ENCODE measurements at regions not wholly inside any gene's neighbourhood (a gene's known extent, or its start where the extent isn't known, plus 50 kb on each side); places are given as distances from the start of the nearest gene placed in this dataset.

GRCh38 chr10:21213381-21213780, 312.1 kb downstream of the SKIDA1 start:
- Histone ChIP-seq H3K27me3 (replicated peaks in 1 of 2; ENCODE audit: control insufficient read depth in 2 of 2, extremely low read depth in 1 of 2, insufficient read depth in 2 of 2, low read length in 1 of 2) (peaks cover 0 to 5% of the 10 kb centered on the region in 2 experiments), H3K9me3 (no peaks in the 10 kb centered on the region), H3K4me3 (ENCODE audit: control insufficient read depth in 1 of 2, extremely low read depth in 1 of 2, low read length in 1 of 2) (no peak overlapping the region), H3K4me1 (ENCODE audit: control insufficient read depth in 1 of 2, extremely low read depth in 1 of 2, insufficient read depth in 2 of 2, low read length in 2 of 2) (no peaks in the 10 kb centered on the region), H3K27ac (ENCODE audit: low read length) (no peak overlapping the region), H3K36me3 (ENCODE audit: control insufficient read depth in 2 of 2, extremely low read depth in 1 of 2, insufficient read depth in 1 of 2, low read length in 1 of 2) (no peaks in the 10 kb centered on the region)
- H3K4me1 Mint-ChIP-seq = no peaks in the 10 kb centered on the region
- no CpG with 5 or more reads among the region's 6 CpGs for WGBS (ENCODE audit: insufficient coverage)
- ChIA-PET CTCF (no interaction called here), POLR2A (no interaction called here)
- H3K9me3 Mint-ChIP-seq = no peaks in the 10 kb centered on the region
- DNase-seq (no peak), ATAC-seq (replicated peaks in 1 of 4) (no peak)
- peaks cover 2 to 16% of the 10 kb centered on the region in 2 donors for H3K27me3 Mint-ChIP-seq
- no peaks in the 10 kb centered on the region for H3K36me3 Mint-ChIP-seq
- H3K27ac Mint-ChIP-seq = no peak overlapping the region
- no peak overlapping the region for H3K4me3 Mint-ChIP-seq

- peaks cover 0 to 5% of the 10 kb centered on the region in 2 experiments for H3K27me3 ChIP-seq (replicated peaks in 1 of 2; ENCODE audit: control insufficient read depth in 2 of 2, extremely low read depth in 1 of 2, insufficient read depth in 2 of 2, low read length in 1 of 2)
- Mint-ChIP-seq H3K36me3 (no peaks in the 10 kb centered on the region), H3K27me3 (peaks cover 2 to 18% of the 10 kb centered on the region in 2 donors), H3K4me1 (no peaks in the 10 kb centered on the region), H3K9me3 (peaks cover 0 to 3% (median 3%) of the 10 kb centered on the region in 3 donors), H3K27ac (no peak overlapping the region), H3K4me3 (no peak overlapping the region)
- POLR2A ChIA-PET = interaction anchor here in 1 of 2 donors (0.6 kb wide), 1 partner anchor 31 kb away, joined by 4 read pairs; no protein-coding TSS in a partner anchor
- H3K4me3 ChIP-seq (ENCODE audit: control insufficient read depth in 1 of 2, extremely low read depth in 1 of 2, low read length in 1 of 2) = no peak overlapping the region
- no peaks in the 10 kb centered on the region for H3K36me3 ChIP-seq (ENCODE audit: control insufficient read depth in 2 of 2, extremely low read depth in 1 of 2, insufficient read depth in 1 of 2, low read length in 1 of 2)
- WGBS (ENCODE audit: insufficient coverage) = 96% methylated on average over 3 of the region's 5 CpGs
- no peaks in the 10 kb centered on the region for H3K9me3 ChIP-seq
- DNase-seq (no peak), ATAC-seq (replicated peaks in 1 of 4) (no peak)
- no peak overlapping the region for H3K27ac ChIP-seq (ENCODE audit: low read length)
- CTCF ChIA-PET = interaction anchor here in 1 of 2 donors (0.6 kb wide), 1 partner anchor 740 kb away, joined by 10 read pairs; no protein-coding TSS in a partner anchor
- H3K4me1 ChIP-seq (ENCODE audit: control insufficient read depth in 1 of 2, extremely low read depth in 1 of 2, insufficient read depth in 2 of 2, low read length in 2 of 2) = no peaks in the 10 kb centered on the region
Measured at GRCh38 chr10:21212912-21213311, 312.6 kb downstream of the SKIDA1 start.

GRCh38 chr10:21212348-21212747, 313.1 kb downstream of the SKIDA1 start:
- H3K4me1 Mint-ChIP-seq = no peaks in the 10 kb centered on the region
- H3K4me3 Mint-ChIP-seq = no peak overlapping the region
- CTCF ChIA-PET = interaction anchor here in 1 of 2 donors (0.6 kb wide), 1 partner anchor 741 kb away, joined by 10 read pairs; no protein-coding TSS in a partner anchor
- POLR2A ChIA-PET = interaction anchor here in 1 of 2 donors (0.6 kb wide), 1 partner anchor 30 kb away, joined by 4 read pairs; no protein-coding TSS in a partner anchor
- no peak overlapping the region for H3K27ac Mint-ChIP-seq
- Histone ChIP-seq H3K4me1 (ENCODE audit: control insufficient read depth in 1 of 2, extremely low read depth in 1 of 2, insufficient read depth in 2 of 2, low read length in 2 of 2) (no peaks in the 10 kb centered on the region), H3K27me3 (replicated peaks in 1 of 2; ENCODE audit: control insufficient read depth in 2 of 2, extremely low read depth in 1 of 2, insufficient read depth in 2 of 2, low read length in 1 of 2) (peaks cover 0 to 5% of the 10 kb centered on the region in 2 experiments), H3K4me3 (ENCODE audit: control insufficient read depth in 1 of 2, extremely low read depth in 1 of 2, low read length in 1 of 2) (no peak overlapping the region), H3K36me3 (ENCODE audit: control insufficient read depth in 2 of 2, extremely low read depth in 1 of 2, insufficient read depth in 1 of 2, low read length in 1 of 2) (no peaks in the 10 kb centered on the region), H3K27ac (ENCODE audit: low read length) (no peak overlapping the region), H3K9me3 (no peaks in the 10 kb centered on the region)
- 56% methylated on average over 5 of the region's 11 CpGs for WGBS (ENCODE audit: insufficient coverage)
- no peaks in the 10 kb centered on the region for H3K36me3 Mint-ChIP-seq
- DNase-seq = no peak
- H3K9me3 Mint-ChIP-seq = peaks cover 0 to 9% (median 6%) of the 10 kb centered on the region in 3 donors
- no peak for ATAC-seq (replicated peaks in 1 of 4)
- H3K27me3 Mint-ChIP-seq = peaks cover 2 to 24% of the 10 kb centered on the region in 2 donors

GRCh38 chr10:21209495-21209894, 312.4 kb upstream of the NEBL start:
- peaks cover 2 to 18% of the 10 kb centered on the region in 2 donors for H3K27me3 Mint-ChIP-seq
- H3K27ac Mint-ChIP-seq = no peak overlapping the region
- 89% methylated on average over 3 of the region's 4 CpGs for WGBS (ENCODE audit: insufficient coverage)
- H3K4me3 Mint-ChIP-seq = no peak overlapping the region
- no peaks in the 10 kb centered on the region for H3K36me3 Mint-ChIP-seq
- CTCF ChIA-PET = no interaction called here
- no peak for DNase-seq
- Histone ChIP-seq H3K4me1 (ENCODE audit: control insufficient read depth in 1 of 2, extremely low read depth in 1 of 2, insufficient read depth in 2 of 2, low read length in 2 of 2) (no peaks in the 10 kb centered on the region), H3K27ac (ENCODE audit: low read length) (no peak overlapping the region), H3K9me3 (no peaks in the 10 kb centered on the region), H3K27me3 (replicated peaks in 1 of 2; ENCODE audit: control insufficient read depth in 2 of 2, extremely low read depth in 1 of 2, insufficient read depth in 2 of 2, low read length in 1 of 2) (no peaks in the 10 kb centered on the region), H3K36me3 (ENCODE audit: control insufficient read depth in 2 of 2, extremely low read depth in 1 of 2, insufficient read depth in 1 of 2, low read length in 1 of 2) (no peaks in the 10 kb centered on the region), H3K4me3 (ENCODE audit: control insufficient read depth in 1 of 2, extremely low read depth in 1 of 2, low read length in 1 of 2) (no peak overlapping the region)
- no peaks in the 10 kb centered on the region for H3K4me1 Mint-ChIP-seq
- peaks cover 0 to 9% (median 6%) of the 10 kb centered on the region in 3 donors for H3K9me3 Mint-ChIP-seq
- no peak for ATAC-seq (replicated peaks in 1 of 4)
- POLR2A ChIA-PET = no interaction called here

GRCh38 chr10:21208666-21209316, 311.7 kb upstream of the NEBL start:
- H3K27me3 Mint-ChIP-seq = peaks cover 2 to 21% of the 10 kb centered on the region in 2 donors
- WGBS (ENCODE audit: insufficient coverage) = no CpG with 5 or more reads among the region's 7 CpGs
- peaks cover 0 to 9% (median 6%) of the 10 kb centered on the region in 3 donors for H3K9me3 Mint-ChIP-seq
- Histone ChIP-seq H3K4me3 (ENCODE audit: control insufficient read depth in 1 of 2, extremely low read depth in 1 of 2, low read length in 1 of 2) (no peak overlapping the region), H3K27me3 (replicated peaks in 1 of 2; ENCODE audit: control insufficient read depth in 2 of 2, extremely low read depth in 1 of 2, insufficient read depth in 2 of 2, low read length in 1 of 2) (no peaks in the 10 kb centered on the region), H3K27ac (ENCODE audit: low read length) (no peak overlapping the region), H3K36me3 (ENCODE audit: control insufficient read depth in 2 of 2, extremely low read depth in 1 of 2, insufficient read depth in 1 of 2, low read length in 1 of 2) (no peaks in the 10 kb centered on the region), H3K9me3 (no peaks in the 10 kb centered on the region), H3K4me1 (ENCODE audit: control insufficient read depth in 1 of 2, extremely low read depth in 1 of 2, insufficient read depth in 2 of 2, low read length in 2 of 2) (no peaks in the 10 kb centered on the region)
- no peak overlapping the region for H3K4me3 Mint-ChIP-seq
- no peaks in the 10 kb centered on the region for H3K36me3 Mint-ChIP-seq
- POLR2A ChIA-PET = no interaction called here
- no peaks in the 10 kb centered on the region for H3K4me1 Mint-ChIP-seq
- DNase-seq (no peak), ATAC-seq (replicated peaks in 1 of 4) (no peak)
- CTCF ChIA-PET = no interaction called here
- H3K27ac Mint-ChIP-seq = no peak overlapping the region

- H3K36me3 ChIP-seq (ENCODE audit: control insufficient read depth in 2 of 2, extremely low read depth in 1 of 2, insufficient read depth in 1 of 2, low read length in 1 of 2) = no peaks in the 10 kb centered on the region
Measured at GRCh38 chr10:21207852-21208646, 310.9 kb upstream of the NEBL start.

More at GRCh38 chr10:21207852-21208646, 310.9 kb upstream of the NEBL start:
- Mint-ChIP-seq H3K27me3 (peaks cover under 1 to 29% of the 10 kb centered on the region in 2 donors), H3K9me3 (peaks cover 0 to 9% (median 6%) of the 10 kb centered on the region in 3 donors), H3K4me3 (no peak overlapping the region), H3K27ac (no peak overlapping the region), H3K4me1 (no peaks in the 10 kb centered on the region), H3K36me3 (no peaks in the 10 kb centered on the region)
- Histone ChIP-seq H3K27ac (ENCODE audit: low read length) (no peak overlapping the region), H3K27me3 (replicated peaks in 1 of 2; ENCODE audit: control insufficient read depth in 2 of 2, extremely low read depth in 1 of 2, insufficient read depth in 2 of 2, low read length in 1 of 2) (no peaks in the 10 kb centered on the region), H3K4me1 (ENCODE audit: control insufficient read depth in 1 of 2, extremely low read depth in 1 of 2, insufficient read depth in 2 of 2, low read length in 2 of 2) (no peaks in the 10 kb centered on the region), H3K9me3 (no peaks in the 10 kb centered on the region), H3K4me3 (ENCODE audit: control insufficient read depth in 1 of 2, extremely low read depth in 1 of 2, low read length in 1 of 2) (no peak overlapping the region)
- DNase-seq (no peak), ATAC-seq (replicated peaks in 1 of 4) (no peak)
- WGBS (ENCODE audit: insufficient coverage) = 89% methylated on average over 3 of the region's 4 CpGs
- CTCF ChIA-PET = no interaction called here
- POLR2A ChIA-PET = no interaction called here

Measured in T-cell (primary cell).